ENCODE measurements at regions not wholly inside any gene's neighbourhood (a gene's known extent, or its start where the extent isn't known, plus 50 kb on each side); places are given as distances from the start of the nearest gene placed in this dataset.

DNA sequence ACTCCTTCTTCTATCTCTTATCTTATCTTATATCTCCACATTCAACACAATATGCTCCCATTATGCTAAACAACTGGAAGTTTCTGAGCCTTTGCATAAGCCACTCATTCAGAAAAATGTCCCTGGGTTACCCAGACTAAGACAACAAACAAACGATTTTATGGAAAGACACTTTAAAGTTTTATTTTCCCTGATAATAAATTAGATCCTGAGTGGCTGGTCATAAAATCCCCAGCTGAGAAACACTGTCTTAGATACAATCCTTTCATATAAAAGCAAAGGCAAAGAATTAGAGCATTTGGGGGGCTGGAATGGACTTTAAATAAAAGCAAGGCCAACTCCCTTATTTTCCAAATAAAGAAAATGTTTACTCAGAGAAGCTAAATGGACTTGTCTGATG lies 322.3 kb downstream of the GBE1 start:
- DNase-seq, result no peak

DNA sequence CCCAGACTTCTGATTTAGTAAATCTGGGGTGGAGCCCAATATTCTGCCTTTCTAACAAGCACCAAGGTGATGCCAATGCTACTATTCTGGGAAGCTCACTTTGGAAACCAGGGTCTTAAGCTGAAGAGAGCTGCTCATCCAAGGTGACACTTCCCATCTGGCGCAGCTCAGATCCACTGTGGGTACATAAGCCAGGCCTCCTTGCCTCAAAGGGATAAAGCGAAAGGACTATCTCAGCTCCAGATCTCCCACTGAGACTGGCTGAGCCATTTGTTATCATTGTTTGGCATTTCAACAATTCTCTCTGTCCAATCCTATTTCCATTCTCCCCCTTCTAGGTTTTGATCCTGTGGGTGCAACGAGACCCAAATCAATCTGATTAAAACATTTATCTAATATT lies 323.8 kb downstream of the GBE1 start:
- no peak for DNase-seq

DNA sequence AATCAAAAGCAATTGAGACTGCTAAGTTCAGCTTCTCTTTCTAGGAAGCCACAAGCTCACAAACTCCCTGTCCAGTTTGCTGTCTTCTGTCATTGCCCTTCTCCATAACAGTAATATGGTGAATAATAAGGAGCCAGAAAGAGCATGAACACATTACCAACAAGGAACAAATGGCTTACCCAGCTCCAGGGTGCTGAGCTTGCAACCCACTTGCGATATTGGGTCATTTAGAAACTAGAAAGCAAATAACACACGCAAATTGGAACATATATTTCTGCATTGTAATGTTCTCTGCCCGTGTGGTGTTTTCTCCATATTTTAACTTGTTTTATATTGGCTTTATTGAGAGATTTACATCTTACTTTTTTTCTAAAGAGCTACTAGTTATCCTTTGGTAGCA lies 325.3 kb downstream of the GBE1 start:
- no peak for DNase-seq

DNA sequence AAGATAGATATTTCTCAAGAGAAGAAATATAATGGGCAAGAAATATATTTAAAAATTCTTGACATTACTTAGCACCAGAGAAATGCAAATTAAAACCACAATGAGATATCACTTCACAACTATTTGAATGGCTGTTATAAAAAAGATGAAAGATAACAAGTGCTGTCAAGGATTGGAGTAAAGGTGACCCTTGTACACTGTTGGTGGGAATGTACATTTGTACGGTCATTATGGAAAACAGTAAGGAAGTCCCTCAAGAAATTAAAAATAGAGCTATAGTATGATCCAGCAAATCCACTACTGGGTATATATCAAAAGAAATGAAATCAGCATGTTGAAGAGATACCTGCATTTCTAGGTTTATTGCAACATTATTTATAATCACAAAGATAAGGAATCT lies 326.4 kb downstream of the GBE1 start:
- DNase-seq, result no peak

DNA sequence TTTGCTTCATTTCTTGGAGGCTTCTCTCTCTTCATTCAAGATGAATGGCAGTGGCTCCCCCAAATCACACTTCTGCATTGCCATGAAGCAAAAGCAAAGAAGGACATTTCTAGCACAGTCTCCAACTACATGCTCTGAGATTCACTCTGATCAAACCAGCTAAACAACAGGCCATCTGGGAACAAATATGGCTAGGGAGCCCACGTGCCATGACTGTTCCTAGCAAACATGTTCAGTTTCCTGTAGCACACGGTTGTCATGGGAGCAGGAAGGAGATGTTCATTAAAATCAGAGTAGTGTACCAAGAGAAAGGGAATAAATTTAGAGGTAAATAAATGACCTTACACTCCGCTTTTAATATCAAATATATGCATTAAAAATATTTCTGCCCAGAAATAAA lies 327.3 kb downstream of the GBE1 start:
- DNase-seq, result no peak

DNA sequence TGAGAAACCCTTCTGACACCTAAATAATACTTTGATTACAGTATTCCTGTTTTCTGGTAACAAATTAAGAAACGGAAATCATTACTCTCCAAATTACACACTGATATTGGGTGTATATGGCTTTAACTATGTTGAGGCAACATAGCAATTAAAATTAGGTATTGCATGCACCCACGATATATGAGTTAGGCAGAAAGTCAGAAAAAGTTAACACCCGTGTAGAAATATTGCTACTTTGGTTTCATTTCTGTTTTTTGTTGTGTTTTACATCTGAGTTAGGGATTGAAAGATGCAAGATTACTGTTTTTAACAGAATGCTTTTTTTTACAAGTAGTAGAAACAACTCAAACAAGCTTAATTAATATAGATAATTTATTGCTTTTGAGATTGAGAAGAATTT lies 327.8 kb downstream of the GBE1 start:
- DNase-seq, result no peak

DNA sequence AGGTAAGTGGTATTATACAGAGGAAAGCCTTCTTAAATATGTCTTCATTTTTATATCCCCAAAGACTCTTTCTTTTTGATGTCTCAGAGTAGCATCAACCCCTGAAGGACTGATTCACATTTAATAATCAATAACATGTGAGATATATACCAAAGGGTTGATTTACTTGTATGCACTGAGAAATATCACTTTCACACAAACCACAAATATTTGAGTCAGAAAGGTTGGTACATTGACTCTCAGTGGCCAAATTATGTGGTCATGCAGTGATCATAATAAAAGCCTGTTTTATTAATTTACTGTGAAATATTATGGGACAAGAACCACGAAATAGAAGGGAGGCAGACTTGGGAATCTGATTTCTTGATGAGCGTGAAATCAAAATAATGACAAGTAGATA lies 329.0 kb downstream of the GBE1 start:
- DNase-seq, result no peak

DNA sequence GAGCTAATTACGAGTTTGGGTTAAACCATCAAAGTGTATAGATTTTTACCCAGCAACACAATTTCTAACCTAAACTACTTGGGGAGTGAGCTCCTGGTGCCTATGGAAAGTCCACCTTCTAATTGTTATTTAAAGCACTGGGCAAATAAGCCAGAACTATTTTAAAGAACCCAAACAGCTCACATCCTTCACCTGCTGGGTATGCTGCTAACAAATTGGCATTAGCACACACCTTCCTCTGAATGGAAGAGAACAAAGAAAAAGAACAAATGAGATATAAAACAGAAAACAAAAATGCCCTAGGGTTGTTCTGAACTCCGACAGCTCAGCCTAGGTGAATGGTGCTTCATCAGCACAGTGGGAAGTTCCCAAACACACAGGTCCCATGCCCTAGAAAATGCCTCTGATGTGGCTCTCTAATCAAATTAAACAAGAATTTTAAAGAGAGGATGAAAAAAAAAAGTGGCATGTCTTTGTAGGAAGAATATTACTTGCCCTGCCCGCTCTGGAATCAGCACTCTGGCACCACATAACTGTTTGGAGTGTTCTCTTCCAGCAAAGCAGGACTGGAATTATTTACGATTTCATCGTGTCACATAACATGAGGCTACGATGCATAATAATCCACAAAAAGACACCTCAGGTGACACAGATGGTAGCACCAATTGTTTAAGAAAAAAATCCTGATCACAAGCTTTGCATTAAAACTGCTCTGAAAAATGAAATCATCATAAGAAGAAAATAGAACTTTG lies 334.4 kb downstream of the GBE1 start:
- no peak for DNase-seq

DNA sequence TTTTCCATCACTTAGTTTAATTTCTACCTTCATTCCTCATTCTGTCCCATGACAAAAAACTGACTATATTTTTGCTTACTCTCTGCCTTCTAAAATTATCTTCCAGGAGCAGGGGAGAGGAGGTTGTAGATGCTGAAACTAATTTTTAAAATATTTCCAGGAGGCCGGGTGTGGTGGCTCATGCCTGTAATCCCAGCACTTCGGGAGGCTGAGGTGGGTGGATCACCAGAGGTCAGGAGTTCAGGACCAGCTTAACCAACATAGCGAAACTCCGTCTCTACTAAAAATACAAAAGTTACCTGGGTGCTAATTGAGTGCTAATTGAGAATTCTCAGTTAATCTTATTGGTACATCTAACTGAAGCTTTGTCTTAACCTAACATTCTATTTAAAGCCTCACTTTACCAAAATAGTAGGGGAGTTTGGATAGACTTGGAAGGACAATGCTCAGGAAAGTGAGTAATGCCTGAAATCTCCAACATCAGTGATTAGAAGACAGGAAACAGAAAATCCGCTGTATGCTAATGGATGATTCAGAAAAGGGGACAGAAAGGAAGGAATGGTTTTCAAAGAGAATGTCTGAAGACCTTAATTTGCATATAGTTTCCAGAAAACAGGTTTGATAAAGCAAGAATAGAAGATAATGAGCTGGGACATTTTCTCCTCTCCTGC lies 336.1 kb downstream of the GBE1 start:
- DNase-seq, result no peak

DNA sequence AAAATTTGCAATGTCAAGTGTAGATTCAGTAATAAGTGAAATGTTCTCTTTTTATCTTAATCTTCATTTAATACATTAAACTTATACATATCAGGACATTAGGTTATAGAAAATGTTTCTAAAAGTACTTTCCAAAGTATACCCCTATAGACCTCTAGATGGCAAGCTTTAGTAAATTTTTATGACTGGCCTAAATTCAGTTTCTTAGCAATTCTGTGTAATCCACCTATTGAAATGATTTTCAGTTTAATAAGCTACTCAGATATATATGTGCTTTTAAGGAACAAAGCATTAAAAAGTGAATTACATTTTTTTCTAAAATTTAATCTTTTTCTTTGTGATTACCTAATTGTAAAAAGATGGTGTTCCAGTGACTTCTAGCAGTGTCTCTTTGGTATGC lies 342.2 kb downstream of the GBE1 start:
- no peak for DNase-seq

DNA sequence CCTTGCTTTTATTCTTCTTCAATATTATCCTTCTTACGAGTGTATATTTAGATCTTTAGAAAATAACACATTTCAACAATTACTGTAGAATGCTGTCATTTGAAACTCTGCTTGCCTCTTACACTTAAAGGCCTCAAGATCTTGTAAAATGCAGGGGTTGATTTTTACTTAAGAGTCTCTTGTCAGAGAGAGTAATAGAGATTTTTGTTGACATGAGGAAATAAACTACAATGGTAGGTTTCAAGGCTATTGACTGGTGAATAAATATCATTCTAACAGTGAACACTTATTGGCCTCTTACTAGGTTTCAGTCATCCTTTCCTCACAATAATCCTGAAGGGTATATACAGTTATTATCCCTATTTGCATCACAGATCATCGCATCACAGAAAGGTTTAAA lies 344.6 kb downstream of the GBE1 start:
- DNase-seq, result no peak

DNA sequence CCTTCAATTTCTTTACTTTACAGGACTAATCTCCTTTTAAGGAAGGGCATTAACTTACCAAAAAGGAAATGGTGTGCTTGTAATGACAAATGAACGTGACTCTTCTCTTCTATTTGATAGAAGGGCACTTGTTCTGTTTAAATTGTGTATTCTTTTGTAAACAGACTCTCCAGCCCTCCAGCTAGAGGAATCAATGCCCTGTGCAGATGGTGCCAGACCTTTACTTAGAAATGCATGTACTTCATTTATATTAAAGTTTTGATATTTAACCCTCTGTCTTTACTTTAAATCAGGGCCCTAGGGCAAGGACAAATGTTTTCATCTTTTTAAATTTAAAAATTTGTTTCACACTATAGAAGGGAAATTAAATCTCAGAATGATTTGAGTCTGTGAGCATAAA lies 355.1 kb downstream of the GBE1 start:
- DNase-seq, result no peak

DNA sequence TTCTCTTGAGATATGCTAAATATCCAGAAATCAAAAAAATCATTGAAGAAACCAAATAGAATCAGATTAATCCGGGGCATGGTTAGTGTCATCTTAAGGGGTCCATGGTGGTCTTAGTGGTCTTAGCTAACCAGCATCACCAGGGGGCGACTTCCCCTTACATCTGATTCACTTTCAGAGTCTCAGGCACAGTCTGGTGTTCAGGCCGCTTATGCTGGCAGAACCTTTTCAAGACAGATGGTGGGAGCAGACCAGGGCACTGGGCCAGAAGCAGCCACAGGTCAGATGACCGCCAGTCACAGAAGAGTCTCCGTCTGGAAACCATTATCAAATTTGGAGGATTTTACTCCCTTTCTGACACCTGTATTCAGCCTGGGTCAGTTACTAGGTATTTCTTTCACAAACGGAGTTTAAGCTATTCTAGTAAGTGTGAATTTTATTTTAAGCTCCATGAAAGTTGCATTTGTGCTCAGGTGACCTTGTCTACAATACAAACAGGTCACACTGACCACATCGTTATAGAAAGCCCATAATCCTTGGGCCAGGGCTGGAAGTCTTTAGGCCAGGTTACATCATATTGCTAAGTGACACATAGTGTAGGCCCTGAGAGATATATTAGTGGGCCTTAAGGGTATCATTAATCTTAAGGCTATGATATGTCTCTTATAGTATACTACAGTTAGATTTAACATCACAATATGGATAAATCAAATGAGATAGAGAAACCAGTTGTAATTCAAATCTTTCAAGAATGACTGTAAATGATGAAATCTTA lies 365.5 kb downstream of the GBE1 start:
- DNase-seq, result no peak

DNA sequence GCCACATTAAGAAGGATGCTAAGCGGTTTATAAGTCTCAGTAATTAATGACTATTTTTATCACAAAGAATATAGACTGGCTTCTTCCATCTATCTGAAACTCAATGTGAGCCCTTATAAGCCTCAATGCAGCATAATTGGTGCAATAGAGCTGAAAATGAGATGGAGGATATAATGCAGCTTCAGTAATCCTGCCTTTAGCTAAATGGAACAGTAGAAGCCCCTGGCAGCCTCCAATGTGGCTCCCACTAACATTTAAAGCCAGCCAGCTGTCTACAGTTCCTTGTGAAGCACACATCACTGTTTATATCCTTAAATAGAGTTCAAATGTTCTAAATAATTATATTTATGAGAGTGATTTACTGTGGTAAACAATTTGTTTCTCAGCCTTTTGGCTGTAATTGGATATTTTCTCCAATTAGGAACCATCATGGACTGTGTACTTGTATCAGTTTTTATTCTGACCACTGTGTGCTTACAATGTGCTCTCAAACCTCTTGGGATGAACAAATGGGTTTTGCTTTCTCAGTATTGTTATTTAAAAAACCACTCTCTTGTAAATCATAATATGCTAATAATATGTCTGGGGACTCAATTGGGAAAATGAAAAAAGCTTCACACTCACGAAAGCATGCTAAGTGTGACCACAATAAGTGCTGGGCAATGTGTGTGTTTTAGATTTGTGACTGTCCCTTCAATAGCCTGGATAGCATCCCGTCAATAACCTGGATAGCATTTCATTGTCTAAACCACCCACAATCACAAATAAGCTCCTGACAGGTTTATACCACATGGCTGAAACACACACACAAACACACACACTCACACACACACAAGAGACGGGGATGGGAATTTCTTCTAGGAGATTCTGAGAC lies 366.6 kb downstream of the GBE1 start:
- DNase-seq, result no peak

DNA sequence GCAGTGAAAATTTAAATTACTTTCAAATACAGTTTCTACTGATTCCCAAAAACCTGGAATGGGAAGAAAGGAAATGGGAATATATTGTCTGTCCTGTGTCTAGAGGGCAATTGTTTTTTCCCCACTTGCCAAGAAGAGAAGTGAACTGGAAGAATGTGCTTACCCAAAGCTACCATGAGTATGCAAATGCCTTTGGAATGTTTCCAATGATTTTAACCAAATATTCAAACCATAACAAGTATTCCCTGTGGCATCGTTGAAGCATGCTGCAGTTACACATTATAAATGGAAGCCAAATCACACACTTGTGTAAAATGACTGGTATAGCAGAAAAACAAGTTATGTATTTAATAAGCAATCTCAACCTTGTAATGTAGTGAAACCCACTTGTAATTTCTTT lies 368.2 kb downstream of the GBE1 start:
- no peak for DNase-seq

DNA sequence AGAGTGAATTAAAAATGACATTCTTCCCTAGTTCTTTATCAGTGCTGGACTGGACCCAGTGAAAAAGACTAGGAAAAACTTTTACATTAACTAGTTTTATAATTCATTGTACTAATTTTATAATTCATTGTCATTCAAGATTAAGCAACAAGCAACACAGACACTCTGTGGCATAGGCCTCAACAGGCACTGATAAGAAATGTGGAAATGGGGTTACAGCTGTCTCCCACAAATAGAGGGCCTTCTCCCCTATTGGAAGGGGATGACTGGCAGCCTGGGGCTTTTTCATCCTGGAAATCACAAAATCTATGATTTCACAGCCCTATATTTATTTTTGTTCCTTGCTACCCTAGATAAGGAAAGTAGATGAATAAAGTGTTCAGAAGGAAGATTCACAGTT lies 370.6 kb downstream of the GBE1 start:
- no peak for DNase-seq

DNA sequence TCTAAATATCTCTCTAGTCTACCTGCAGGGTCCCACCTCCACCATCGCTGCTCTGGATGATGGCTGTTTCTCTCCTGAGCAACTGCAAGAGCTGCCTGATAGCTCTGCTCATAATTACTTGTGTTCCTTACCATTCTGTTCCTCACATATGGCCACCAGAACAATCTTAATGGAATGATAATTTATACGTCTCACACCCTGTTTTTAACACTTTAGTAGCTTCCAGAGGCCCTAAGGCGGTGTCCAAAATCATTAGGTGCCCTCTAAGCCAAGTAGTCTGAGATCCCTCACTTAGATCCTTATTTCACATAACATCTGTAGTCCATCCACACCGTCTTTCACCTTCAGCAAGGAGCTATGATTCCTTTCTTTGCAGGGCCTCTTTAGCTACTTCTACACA lies 373.3 kb downstream of the GBE1 start:
- no peak for DNase-seq

DNA sequence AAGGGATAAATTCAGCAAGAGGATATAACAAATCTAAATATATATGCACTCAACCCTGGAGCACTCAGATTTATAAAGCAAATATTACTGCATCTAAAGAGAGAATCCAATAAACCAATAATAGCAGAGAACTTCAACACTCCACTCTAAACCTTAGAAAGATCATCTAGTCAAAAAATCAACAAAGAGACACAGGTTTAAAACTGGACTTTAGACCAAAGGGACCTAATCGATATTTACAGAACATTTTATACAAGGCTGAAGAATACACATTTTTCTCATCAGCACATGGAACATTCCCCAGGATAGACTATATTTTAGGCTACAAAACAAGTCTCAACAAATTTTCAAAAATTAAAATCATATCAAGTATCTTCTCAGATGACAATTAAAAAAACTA lies 379.0 kb downstream of the GBE1 start:
- no peak for DNase-seq

DNA sequence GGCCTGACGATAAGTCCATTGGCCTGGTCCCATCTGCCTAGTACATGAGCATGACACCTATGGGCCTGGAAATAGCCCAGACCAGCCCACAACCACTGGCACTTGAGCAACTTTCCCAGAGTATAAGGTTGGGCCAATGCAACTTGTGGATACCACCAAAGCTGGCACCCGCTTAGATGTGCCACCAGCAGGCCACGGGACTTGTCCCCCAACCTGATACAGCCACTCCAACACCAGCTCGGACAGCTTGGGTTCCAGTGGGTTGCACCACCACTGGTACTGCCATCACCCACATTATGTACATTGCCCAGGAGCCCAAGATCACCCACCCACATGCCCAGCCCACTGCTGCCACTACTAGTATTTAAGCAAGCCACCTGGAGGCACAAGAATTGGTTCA lies 381.2 kb downstream of the GBE1 start:
- no peak for DNase-seq

DNA sequence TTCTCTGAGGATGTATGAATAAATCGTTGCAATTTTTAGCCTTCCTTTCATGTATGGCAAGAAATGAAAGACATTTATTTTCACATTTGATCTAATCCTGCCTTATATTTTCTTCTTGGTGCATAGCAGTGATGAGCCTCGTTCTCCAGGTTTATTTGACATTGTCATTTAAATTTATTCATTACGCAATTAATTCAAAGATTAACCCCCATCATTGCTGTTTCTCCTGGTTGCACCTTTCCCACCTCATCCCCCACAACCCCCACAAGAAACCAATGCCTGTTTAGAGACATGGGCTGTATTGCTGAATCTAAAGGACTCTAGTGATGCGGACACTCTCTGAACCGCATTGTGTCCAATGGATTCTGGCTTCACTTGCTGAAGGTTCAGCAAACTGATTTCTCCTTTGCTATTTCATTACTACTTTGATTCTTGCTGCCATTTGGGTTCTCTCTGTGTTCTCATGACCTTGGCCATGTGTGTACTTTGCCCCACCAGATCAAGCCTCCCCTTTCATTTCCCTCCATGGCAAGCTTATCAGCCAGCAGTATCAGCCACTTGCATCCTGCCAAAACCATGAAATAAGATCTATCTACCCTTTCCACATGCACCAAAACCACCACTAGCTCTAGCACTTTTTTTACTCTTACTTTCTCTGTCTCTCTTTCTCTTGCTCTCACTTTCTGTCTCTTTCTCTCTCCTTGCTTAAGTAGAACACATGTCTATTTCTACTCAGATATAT lies 382.7 kb downstream of the GBE1 start:
- DNase-seq, result no peak

DNA sequence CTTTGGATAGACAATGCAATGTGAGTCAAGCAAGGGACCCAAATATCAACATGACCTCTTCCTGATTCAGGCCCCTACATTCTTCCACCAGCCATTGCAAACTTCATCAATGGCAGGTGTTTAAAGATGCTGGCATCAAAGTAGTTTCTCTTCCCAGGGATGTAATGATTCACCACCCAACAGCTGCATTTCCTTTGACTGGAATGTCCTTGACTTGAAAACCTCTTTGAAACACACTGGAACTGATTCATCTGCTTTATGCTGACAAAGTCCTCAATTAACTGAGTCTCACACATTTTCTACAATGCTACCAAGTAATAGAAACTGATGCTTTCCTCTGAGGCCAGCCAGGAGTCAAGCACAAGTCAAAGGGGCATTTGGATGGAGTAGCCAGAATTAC lies 385.5 kb downstream of the GBE1 start:
- DNase-seq, result no peak

DNA sequence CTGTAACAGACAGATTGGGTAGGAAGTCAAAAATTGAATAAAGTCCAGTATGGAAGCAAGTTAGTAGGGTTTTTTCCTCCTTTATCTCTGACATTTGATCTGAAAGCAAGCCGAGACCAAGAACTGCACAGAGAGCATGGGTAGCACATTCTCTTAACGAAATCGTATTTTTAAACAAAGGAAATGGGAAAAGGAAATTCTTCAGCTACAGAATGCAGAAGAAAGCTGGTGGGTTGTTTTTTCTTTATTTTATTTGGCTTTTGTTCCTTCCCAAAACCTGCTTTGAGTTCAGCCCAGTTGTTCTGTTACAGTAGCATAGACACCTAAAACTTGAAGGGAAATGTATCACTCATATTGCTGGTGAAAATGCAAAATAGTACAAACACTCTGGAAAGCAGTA lies 397.0 kb downstream of the GBE1 start:
- no peak for DNase-seq

DNA sequence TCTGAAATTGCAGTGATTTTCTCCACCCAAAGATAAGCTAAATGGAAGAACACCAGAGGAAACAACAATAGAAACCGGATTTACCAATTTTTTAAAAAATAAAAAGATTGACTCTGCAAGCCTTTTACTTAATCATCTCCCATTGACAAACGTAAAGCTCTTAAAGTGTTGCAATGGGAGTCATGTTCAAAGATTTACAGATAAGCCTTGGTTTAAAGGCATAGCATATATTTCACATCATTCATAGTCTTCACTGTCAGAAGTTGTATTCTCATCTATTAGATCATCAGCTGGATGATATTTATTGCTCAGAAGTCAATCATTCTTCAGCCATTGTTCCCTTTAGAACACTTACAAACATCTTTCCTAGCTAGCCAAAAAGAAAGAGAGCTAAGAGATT lies 397.6 kb downstream of the GBE1 start:
- DNase-seq, result no peak

Data from amniotic stem cell (primary cell).